ACC112 (cell line): ENCODE measurements at regions not wholly inside any gene's neighbourhood (a gene's known extent, or its start where the extent isn't known, plus 50 kb on each side); places are given as distances from the start of the nearest gene placed in this dataset.

Source experiments
- H2AFZ ChIP-seq: fragments of 200-600 bp; sonication (generic); one replicate; pipeline ENCODE4 v1.6.0; 2017; ENCODE audit warnings: antibody characterized with exemption, low read length; ENCODE audit not compliant: unreplicated experiment
- H3K27ac ChIP-seq: fragments of 200-600 bp; sonication (generic); 2 replicates; pipeline ENCODE4 v1.5.1; 2014; ENCODE audit warnings: low read depth, mild to moderate bottlenecking, antibody characterized with exemption, low read length, moderate library complexity
- H3K27me3 ChIP-seq: fragments of 200-600 bp; sonication (generic); 2 replicates; pipeline ENCODE4 v1.6.1; 2014; ENCODE audit warnings: mild to moderate bottlenecking, antibody characterized with exemption, low read length, moderate library complexity, mixed read lengths; ENCODE audit not compliant: insufficient read depth
- H3K36me3 ChIP-seq: fragments of 200-600 bp; sonication (generic); 2 replicates; pipeline ENCODE4 v1.6.1; 2016; ENCODE audit warnings: mild to moderate bottlenecking, antibody characterized with exemption, low read length, moderate library complexity, mixed read lengths; ENCODE audit not compliant: insufficient read depth
- H3K4me1 ChIP-seq: fragments of 200-600 bp; sonication (generic); one replicate; pipeline ENCODE4 v1.6.1; 2016; ENCODE audit warnings: low read length, mixed read lengths; ENCODE audit not compliant: insufficient read depth, unreplicated experiment, control insufficient read depth
- H3K4me3 ChIP-seq: fragments of 200-600 bp; sonication (generic); 2 replicates; pipeline ENCODE4 v1.5.1; 2014; ENCODE audit warnings: mild to moderate bottlenecking, low read depth, low read length
- H3K79me2 ChIP-seq: fragments of 200-600 bp; sonication (generic); one replicate; pipeline ENCODE4 v1.6.0; 2016; ENCODE audit warnings: low read length; ENCODE audit not compliant: control insufficient read depth, unreplicated experiment, insufficient read depth

DNA sequence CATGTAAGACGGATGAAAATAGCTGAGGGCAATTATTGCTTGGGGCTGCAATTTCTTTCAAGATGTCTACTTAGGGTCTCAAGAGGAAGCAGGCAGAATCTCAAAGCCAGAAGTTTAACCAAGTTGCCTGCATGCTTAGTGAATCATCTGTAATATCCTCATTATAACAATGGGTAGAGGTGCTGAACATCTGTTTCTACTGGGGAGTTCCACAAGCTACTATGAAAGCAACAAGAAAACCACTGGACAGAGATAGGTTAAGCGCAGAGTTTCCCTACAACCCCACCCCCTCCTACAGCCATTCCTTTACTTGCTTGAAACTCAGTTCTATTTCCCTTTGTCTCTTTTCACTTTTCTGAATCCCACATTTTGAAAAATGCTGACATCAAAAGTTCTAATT, 759.4 kb upstream of the GBE1 start:
- Histone ChIP-seq H3K36me3 (no peaks in the 10 kb centered on the region), H3K4me3 (no peak overlapping the region), H2AFZ (no peak overlapping the region), H3K79me2 (no peaks in the 10 kb centered on the region), H3K27me3 (no peaks in the 10 kb centered on the region), H3K4me1 (no peaks in the 10 kb centered on the region), H3K27ac (no peak overlapping the region)

DNA sequence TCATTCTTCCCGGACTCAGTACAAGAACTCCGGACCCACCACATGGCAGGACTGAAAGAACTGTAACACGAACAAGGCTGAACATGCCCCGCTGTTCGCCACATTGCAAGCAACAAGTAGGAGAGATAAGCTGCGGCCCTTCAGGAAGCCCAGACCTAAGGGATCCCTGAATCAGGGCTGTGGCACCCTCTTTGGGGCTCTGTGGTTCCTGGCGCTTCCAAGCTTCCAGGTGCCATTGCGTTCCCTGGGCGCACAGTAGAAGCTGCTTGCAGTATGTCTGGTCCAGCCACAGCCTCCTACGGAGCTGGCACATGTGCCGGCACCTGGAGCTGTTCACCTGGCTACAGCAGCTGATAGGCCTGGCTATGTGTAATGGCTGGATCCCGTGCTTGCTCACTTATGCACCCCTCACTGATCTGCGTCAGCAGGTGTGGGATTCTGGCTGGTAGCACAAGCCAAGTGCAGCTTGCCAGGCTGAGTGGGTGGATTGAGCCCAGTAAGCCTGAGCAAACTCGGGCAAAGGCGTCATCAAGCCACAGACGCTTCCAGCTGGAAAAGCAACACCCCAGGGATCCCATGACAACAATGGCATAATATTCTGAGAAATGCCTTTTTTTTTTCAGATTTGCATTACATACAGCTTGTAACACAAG, 748.6 kb upstream of the GBE1 start:
- Histone ChIP-seq H2AFZ (no peak overlapping the region), H3K36me3 (no peaks in the 10 kb centered on the region), H3K27ac (no peak overlapping the region), H3K27me3 (no peaks in the 10 kb centered on the region), H3K4me3 (no peak overlapping the region), H3K79me2 (no peaks in the 10 kb centered on the region), H3K4me1 (no peaks in the 10 kb centered on the region)

DNA sequence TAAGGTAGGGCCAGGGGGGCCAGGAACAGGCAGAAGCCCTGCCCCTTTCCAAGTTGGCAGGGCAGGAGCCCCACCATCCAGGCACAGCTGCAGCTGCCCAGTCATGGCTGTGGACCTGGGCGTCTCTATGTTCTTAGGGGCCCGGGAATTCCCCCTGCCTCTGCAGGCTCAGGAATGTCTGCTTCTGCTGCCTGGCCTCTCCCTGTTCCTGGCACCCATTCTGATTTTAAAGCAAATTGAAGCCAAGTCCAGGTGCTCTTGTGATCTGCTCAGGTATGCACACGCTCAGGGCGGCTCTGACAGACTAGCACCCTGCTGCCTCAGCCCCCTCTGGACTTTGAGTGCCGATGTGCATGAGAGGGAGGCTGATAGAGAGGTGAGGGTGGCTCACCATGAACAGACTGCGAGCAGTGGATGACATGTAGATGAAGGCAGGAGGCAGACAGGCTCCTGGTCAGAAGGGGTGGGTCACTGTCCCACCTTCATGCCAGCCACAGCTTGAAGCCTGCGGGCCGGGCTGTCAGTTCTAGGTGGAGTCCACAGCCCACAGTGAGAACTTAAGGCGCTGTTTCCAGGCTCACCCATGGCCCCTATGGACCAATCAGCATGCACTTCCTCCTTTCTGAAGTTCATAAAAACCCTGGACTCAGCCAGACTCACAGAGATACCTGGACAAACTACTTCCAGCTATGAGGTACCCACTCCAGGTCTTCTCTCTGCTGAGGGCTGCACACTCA, 747.8 kb upstream of the GBE1 start:
- H2AFZ ChIP-seq: no peak overlapping the region
- H3K4me3 ChIP-seq: no peak overlapping the region
- H3K79me2 ChIP-seq: no peaks in the 10 kb centered on the region
- H3K27ac ChIP-seq: no peak overlapping the region
- no peaks in the 10 kb centered on the region for H3K4me1 ChIP-seq
- no peaks in the 10 kb centered on the region for H3K36me3 ChIP-seq
- no peaks in the 10 kb centered on the region for H3K27me3 ChIP-seq

DNA sequence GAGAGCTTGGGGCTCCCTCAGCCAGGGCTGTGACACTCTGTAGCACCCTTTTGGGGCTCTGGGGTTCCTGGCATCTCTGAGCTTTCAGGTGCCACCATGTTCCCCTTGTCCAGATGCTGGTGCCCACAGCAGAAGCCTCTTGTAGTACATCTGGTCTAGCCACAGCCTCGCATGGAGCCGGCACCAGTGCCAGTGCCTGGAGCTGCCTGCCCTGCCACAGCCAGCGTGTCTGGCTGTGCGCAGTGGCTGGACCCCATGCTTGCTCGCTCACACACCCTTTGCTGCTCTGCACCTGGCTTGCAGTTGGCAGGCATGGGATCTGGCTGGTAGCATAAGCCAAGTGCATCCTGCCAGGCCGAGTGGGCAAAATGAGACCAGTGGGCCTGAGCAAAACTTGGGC, 744.8 kb upstream of the GBE1 start:
- H3K79me2 ChIP-seq: no peaks in the 10 kb centered on the region
- no peak overlapping the region for H3K4me3 ChIP-seq
- H2AFZ ChIP-seq: no peak overlapping the region
- no peak overlapping the region for H3K27ac ChIP-seq
- H3K27me3 ChIP-seq: no peaks in the 10 kb centered on the region
- H3K4me1 ChIP-seq: no peaks in the 10 kb centered on the region
- no peaks in the 10 kb centered on the region for H3K36me3 ChIP-seq

DNA sequence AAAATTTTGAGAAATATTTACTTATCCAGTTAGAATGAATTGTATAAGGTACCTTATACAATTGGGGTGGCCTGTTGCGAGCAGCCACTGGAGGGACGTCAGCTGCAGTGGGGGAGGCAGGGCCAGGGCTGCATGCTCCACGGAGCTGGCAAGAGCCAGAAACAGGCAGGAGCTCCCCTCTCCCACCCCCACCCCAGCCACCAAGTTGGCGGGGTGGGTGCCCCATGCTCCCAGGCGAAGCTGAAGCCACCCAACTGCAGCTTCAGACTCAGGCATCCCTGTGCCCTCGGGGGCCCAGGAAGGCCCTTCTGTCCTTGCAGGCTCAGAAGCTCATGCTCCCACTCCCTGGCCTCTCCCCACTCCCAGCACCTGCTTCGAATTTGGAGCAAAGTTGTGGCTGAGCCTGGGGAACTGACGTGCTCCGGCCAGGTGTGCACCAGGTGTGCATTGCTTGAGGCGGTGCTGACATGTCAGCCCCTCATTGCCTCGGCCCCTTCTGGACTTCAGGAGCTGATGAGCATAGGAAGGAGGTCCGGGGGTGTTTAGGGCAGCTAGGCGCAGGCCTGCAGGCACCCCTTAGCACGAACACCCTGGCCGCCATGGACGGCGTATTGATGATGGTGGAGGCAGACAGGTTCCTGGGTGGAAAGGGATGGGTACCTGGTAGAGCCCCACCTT, 743.8 kb upstream of the GBE1 start:
- no peaks in the 10 kb centered on the region for H3K36me3 ChIP-seq
- H3K79me2 ChIP-seq: no peaks in the 10 kb centered on the region
- H2AFZ ChIP-seq: no peak overlapping the region
- no peaks in the 10 kb centered on the region for H3K4me1 ChIP-seq
- no peak overlapping the region for H3K4me3 ChIP-seq
- no peaks in the 10 kb centered on the region for H3K27me3 ChIP-seq
- H3K27ac ChIP-seq: no peak overlapping the region

DNA sequence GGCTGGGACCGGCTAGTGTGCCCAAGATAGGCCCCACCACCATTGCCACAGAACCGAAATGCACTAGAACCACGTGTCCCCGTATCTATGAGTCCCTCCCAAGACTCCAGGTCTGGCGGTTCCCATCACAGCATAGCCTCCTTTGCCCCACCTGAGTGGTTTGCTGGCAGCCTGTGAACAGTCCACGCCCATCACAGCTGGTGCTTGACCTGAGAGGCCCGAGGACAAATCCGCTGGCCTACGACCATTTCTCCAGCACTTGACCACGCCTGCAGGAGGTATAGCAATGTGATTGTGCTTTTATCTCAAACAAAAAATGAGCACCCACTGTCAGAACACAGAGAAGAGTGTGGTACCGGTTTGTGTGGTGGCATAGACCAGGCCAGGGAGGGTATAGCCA, 736.7 kb upstream of the GBE1 start:
- H2AFZ ChIP-seq: no peak overlapping the region
- H3K27me3 ChIP-seq: no peaks in the 10 kb centered on the region
- no peaks in the 10 kb centered on the region for H3K4me1 ChIP-seq
- no peaks in the 10 kb centered on the region for H3K36me3 ChIP-seq
- H3K4me3 ChIP-seq: no peak overlapping the region
- no peak overlapping the region for H3K27ac ChIP-seq
- no peaks in the 10 kb centered on the region for H3K79me2 ChIP-seq

DNA sequence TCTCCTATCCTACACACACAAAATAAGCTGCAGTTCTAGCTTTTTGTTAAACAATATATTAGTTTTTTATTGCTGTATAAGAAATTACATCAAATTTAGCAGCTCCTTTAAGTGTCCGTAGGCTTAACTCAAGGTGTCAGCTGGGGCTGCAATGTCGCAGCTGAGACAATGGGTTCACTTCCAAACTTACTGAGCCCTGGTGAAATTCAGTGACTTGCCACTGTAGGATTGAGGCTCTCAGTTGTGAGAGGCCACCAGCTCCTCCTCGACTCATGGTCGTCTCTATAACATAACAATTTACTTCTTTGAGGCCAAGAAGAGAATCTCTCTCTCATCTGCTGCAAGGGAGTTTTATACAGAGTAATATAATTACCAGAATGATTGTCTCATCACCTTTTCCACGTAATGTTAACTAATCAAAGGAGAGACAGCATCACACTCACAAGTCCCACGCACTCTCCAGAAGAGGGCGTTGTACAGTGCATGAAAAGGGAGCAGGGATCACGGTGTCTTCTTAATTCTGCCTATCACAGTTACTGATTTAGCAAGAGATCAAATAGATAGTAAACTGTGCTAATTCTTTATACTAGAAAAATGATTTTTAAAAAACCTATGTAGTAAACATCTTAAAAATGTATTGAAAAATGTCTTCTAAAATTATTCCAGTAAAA, 735.6 kb upstream of the GBE1 start:
- no peaks in the 10 kb centered on the region for H3K36me3 ChIP-seq
- no peaks in the 10 kb centered on the region for H3K27me3 ChIP-seq
- H3K27ac ChIP-seq: no peak overlapping the region
- H3K79me2 ChIP-seq: no peaks in the 10 kb centered on the region
- no peaks in the 10 kb centered on the region for H3K4me1 ChIP-seq
- no peak overlapping the region for H2AFZ ChIP-seq
- H3K4me3 ChIP-seq: no peak overlapping the region

DNA sequence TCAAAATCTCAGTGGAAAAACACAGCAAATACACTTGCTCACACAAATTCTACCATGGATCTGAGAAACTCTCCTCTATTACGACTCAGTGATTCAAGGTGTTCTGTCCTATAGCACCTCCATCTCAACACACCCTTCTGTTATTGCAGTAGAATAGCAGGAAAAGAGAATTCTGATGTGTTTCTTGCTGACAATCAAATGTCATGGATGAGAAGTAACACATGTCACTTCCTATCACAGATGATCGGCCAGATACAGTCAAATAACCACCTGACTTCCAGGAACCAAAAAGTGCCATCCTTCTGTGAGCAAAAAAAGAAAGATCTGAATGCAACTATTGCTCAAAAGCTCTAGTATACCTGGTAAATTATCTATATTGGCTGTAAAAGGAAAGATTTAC, 734.2 kb upstream of the GBE1 start:
- H3K79me2 ChIP-seq: no peaks in the 10 kb centered on the region

DNA sequence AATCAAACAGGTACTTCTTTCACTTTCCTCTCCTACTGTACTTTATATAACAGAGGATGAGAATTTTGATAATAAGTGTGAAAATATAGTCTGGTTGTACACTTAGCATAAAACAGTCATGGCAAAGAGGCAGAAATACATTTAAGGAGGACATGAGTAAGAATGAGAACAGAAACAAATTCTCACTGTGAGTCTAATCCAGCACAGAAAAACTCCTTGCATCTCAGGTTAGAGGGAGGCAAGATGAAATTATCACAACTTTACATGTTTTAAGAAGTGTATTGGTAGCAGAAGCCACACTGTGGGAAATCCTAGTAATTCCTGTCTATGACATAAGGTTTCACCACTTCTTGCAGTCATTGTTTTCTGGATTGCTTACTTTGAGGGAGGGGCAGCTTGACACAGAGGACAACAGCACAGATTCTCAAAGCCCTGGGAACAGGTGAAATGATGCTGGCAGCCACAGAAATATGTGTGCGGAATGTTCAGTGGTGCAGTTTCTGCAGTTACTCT, 733.6 kb upstream of the GBE1 start:
- Histone ChIP-seq H3K79me2 (no peaks in the 10 kb centered on the region), H3K4me1 (no peaks in the 10 kb centered on the region), H2AFZ (no peak overlapping the region), H3K27me3 (no peaks in the 10 kb centered on the region), H3K4me3 (no peak overlapping the region), H3K36me3 (no peaks in the 10 kb centered on the region), H3K27ac (no peak overlapping the region)

More for the DNA sequence above, 734.2 kb upstream of the GBE1 start:
- Histone ChIP-seq H3K27ac (no peak overlapping the region), H3K4me1 (no peaks in the 10 kb centered on the region), H3K4me3 (no peak overlapping the region), H3K36me3 (no peaks in the 10 kb centered on the region), H2AFZ (no peak overlapping the region), H3K27me3 (no peaks in the 10 kb centered on the region)

DNA sequence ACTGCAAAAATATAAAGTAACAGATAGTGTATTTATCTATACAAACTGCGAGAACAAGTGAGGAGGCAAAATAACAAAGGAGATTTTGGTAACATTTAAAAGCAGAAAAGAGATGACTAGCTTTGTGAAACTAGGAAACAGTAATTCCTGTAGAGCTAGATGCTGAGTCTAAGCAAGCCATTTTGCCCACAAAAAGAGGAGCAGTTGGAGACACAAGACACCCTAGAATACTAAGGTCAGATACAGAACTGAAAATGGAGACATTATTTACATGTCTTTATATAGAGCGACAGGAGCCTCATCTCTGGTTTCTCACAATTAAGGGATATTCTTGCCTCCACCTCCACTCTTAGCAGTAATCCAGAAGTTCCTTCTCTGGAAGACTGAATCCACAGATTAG, 732.4 kb upstream of the GBE1 start:
- Histone ChIP-seq H3K27ac (no peak overlapping the region), H3K4me1 (no peaks in the 10 kb centered on the region), H2AFZ (no peak overlapping the region), H3K36me3 (no peaks in the 10 kb centered on the region), H3K27me3 (no peaks in the 10 kb centered on the region), H3K79me2 (no peaks in the 10 kb centered on the region), H3K4me3 (no peak overlapping the region)
